ENCODE measurements at regions not wholly inside any gene's neighbourhood (a gene's known extent, or its start where the extent isn't known, plus 50 kb on each side); places are given as distances from the start of the nearest gene placed in this dataset.
A peak's percentile ranks its signal among the peaks of the same experiment; 100 is the strongest.

DNA sequence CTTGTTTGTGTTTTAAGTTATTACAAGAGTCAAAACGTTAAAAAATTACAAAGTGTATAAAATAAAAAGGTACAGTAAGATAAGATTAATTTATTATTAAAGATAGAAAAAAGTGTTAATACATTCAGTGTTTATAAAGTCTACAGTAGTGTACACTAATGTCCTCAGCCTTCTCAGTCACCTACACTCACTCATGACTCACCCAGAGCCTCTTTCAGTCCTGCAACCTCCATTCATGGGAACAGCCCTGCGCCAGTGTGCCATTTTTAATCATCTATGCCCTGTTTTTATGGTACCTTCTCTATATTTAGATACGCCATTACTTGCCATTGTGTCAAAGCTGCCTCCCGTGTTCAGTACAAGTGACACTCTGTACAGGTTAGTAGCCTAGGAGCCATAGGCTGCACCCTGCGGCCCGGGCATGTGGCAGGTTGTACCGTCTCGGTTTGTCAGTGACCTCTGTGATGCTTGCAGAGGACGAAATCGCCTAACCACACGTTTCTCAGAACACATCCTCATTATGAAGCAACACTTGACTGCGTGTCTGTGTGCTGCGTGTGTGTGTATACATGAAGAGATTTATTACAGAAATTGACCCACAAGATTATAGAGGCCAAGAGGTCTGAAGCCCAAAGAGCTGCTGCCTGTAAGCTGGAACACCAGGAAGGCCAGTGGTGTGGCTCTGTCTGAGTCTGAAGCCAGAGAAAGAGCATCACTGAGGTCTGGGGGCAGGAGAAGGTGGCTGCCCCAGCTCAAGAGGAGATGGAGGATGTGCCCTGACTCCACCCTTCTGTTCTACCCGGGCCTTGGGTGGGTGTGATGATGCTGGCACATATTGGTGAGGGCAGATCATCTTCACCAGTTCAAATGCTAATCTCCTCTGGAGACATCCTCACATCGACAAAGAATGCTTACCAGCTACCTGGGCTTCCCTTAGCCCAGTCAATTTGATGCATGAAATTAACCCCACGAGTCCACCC lies 116.6 kb upstream of the C14orf180 start:
- Histone ChIP-seq H3K27ac (ENCODE audit: low read depth) (no peak overlapping the region), H3F3A (replicated peaks; ENCODE audit: low read depth) (no peaks in the 10 kb centered on the region; the same call in 1 of the 2 replicates), H4K20me1 (replicated peaks; ENCODE audit: insufficient read depth) (no peaks in the 10 kb centered on the region), H3K36me3 (ENCODE audit: insufficient read depth) (no peaks in the 10 kb centered on the region), H3K9me2 (ENCODE audit: insufficient read depth) (no peaks in the 10 kb centered on the region), H3K79me2 (replicated peaks; ENCODE audit: insufficient read depth) (no peaks in the 10 kb centered on the region), H3K4me3 (no peak overlapping the region), H3K4me1 (ENCODE audit: insufficient read depth) (no peaks in the 10 kb centered on the region), H3K4me2 (peak overlapping the region; percentile 87; the same call in 1 of the 2 replicates), H2AFZ (no peak overlapping the region), H3K27me3 (ENCODE audit: insufficient read depth) (peaks cover 33% of the 10 kb centered on the region)
- no peak for TF ChIP-seq ZNF331 (CRISPR knock-in tag; IDR thresholded peaks at IDR 0.05; ENCODE audit: low read depth)
- no peak for TF ChIP-seq NANOG (IDR thresholded peaks at IDR 0.05; ENCODE audit: borderline replicate concordance)
- TF ChIP-seq, protein P1, sequence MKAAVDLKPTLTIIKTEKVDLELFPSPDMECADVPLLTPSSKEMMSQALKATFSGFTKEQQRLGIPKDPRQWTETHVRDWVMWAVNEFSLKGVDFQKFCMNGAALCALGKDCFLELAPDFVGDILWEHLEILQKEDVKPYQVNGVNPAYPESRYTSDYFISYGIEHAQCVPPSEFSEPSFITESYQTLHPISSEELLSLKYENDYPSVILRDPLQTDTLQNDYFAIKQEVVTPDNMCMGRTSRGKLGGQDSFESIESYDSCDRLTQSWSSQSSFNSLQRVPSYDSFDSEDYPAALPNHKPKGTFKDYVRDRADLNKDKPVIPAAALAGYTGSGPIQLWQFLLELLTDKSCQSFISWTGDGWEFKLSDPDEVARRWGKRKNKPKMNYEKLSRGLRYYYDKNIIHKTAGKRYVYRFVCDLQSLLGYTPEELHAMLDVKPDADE (IDR thresholded peaks at IDR 0.05): no peak
- TF ChIP-seq STAT1 (IDR thresholded peaks at IDR 0.05; ENCODE audit: unreplicated experiment): no peak
- TF ChIP-seq REST (IDR thresholded peaks at IDR 0.05; ENCODE audit: unreplicated experiment): no peak
- no peak for TF ChIP-seq EZH2 (IDR thresholded peaks at IDR 0.05; ENCODE audit: low read depth, unreplicated experiment)
- no peak for TF ChIP-seq JUNB (IDR thresholded peaks at IDR 0.05; ENCODE audit: unreplicated experiment)
- TF ChIP-seq, protein P2, sequence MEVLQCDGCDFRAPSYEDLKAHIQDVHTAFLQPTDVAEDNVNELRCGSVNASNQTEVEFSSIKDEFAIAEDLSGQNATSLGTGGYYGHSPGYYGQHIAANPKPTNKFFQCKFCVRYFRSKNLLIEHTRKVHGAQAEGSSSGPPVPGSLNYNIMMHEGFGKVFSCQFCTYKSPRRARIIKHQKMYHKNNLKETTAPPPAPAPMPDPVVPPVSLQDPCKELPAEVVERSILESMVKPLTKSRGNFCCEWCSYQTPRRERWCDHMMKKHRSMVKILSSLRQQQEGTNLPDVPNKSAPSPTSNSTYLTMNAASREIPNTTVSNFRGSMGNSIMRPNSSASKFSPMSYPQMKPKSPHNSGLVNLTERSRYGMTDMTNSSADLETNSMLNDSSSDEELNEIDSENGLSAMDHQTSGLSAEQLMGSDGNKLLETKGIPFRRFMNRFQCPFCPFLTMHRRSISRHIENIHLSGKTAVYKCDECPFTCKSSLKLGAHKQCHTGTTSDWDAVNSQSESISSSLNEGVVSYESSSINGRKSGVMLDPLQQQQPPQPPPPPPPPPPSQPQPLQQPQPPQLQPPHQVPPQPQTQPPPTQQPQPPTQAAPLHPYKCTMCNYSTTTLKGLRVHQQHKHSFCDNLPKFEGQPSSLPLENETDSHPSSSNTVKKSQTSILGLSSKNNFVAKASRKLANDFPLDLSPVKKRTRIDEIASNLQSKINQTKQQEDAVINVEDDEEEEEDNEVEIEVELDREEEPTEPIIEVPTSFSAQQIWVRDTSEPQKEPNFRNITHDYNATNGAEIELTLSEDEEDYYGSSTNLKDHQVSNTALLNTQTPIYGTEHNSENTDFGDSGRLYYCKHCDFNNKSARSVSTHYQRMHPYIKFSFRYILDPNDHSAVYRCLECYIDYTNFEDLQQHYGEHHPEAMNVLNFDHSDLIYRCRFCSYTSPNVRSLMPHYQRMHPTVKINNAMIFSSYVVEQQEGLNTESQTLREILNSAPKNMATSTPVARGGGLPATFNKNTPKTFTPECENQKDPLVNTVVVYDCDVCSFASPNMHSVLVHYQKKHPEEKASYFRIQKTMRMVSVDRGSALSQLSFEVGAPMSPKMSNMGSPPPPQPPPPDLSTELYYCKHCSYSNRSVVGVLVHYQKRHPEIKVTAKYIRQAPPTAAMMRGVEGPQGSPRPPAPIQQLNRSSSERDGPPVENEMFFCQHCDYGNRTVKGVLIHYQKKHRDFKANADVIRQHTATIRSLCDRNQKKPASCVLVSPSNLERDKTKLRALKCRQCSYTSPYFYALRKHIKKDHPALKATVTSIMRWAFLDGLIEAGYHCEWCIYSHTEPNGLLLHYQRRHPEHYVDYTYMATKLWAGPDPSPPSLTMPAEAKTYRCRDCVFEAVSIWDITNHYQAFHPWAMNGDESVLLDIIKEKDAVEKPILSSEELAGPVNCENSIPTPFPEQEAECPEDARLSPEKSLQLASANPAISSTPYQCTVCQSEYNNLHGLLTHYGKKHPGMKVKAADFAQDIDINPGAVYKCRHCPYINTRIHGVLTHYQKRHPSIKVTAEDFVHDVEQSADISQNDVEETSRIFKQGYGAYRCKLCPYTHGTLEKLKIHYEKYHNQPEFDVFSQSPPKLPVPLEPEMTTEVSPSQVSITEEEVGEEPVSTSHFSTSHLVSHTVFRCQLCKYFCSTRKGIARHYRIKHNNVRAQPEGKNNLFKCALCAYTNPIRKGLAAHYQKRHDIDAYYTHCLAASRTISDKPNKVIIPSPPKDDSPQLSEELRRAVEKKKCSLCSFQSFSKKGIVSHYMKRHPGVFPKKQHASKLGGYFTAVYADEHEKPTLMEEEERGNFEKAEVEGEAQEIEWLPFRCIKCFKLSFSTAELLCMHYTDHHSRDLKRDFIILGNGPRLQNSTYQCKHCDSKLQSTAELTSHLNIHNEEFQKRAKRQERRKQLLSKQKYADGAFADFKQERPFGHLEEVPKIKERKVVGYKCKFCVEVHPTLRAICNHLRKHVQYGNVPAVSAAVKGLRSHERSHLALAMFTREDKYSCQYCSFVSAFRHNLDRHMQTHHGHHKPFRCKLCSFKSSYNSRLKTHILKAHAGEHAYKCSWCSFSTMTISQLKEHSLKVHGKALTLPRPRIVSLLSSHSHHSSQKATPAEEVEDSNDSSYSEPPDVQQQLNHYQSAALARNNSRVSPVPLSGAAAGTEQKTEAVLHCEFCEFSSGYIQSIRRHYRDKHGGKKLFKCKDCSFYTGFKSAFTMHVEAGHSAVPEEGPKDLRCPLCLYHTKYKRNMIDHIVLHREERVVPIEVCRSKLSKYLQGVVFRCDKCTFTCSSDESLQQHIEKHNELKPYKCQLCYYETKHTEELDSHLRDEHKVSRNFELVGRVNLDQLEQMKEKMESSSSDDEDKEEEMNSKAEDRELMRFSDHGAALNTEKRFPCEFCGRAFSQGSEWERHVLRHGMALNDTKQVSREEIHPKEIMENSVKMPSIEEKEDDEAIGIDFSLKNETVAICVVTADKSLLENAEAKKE (CRISPR knock-in tag; IDR thresholded peaks at IDR 0.05): no peak
- TF ChIP-seq CREB1 (CRISPR knock-in tag; IDR thresholded peaks at IDR 0.05; ENCODE audit: low read depth): no peak
- H3K27me3 Mint-ChIP-seq (ENCODE audit: insufficient read depth, low read depth, poor library complexity): peaks cover 31% of the 10 kb centered on the region
- no peak for ATAC-seq
- H3K4me1 Mint-ChIP-seq: peaks cover 11% of the 10 kb centered on the region
- H3K27ac Mint-ChIP-seq: no peak overlapping the region
- H3K4me3 Mint-ChIP-seq: peak overlapping the region; percentile 23; the same call in 2 of the 3 replicates
- no peak for DNase-seq (ENCODE audit: low spot score)
- H3K36me3 Mint-ChIP-seq (ENCODE audit: low read depth): no peaks in the 10 kb centered on the region
- peaks cover 2% of the 10 kb centered on the region; the same call in 1 of the 3 replicates for H3K9me3 Mint-ChIP-seq

Data from GM23338 (cell line).